IMR-90 (cell line): ENCODE measurements at regions not wholly inside any gene's neighbourhood (a gene's known extent, or its start where the extent isn't known, plus 50 kb on each side); places are given as distances from the start of the nearest gene placed in this dataset.

Experiments
- ATAC-seq: fragments of 200-7000 bp; cut with Tn5 transposase; 2 replicates; pipeline ENCODE4 v1.9.1; 2020; ENCODE audit warnings: low read depth, mild to moderate bottlenecking, moderate library complexity
- BruUV-seq: library from RNA; stranded (reverse); fragments of 400-500 nt; replicated peaks from 2 replicates; lab custom pipeline; 2021; lab: Mats Ljungman, UMichigan
- CTCF ChIA-PET: fragments of 300-600 bp; formaldehyde crosslinking; extraction: SDS; loops from one replicate; lab custom pipeline; 2021; ENCODE audit warnings: antibody characterized with exemption; lab: Yijun Ruan, JAX
- POLR2A ChIA-PET: fragments of 300-600 bp; sonication (Branson Sonifier 250); formaldehyde crosslinking; loops from one replicate; lab custom pipeline; 2022; ENCODE audit warnings: antibody characterized with exemption; ENCODE audit not compliant: unreplicated experiment; lab: Charles Lee
- DNase-seq: peaks from one replicate; pipeline ENCODE4 v3.0.0; 2013
- H2AFZ ChIP-seq: replicated peaks from 2 replicates; pipeline ENCODE3; 2013; ENCODE audit warnings: low read length, mild to moderate bottlenecking; ENCODE audit not compliant: poor library complexity
- H2AK5ac ChIP-seq: 2 replicates; pipeline ENCODE4 v1.6.1; 2013; ENCODE audit warnings: low read depth, low read length, inconsistent platforms
- H2AK9ac ChIP-seq: replicated peaks from 2 replicates; pipeline ENCODE3; 2013; ENCODE audit warnings: mild to moderate bottlenecking, low read depth, low read length, moderate library complexity; ENCODE audit not compliant: poor library complexity
- H2BK120ac ChIP-seq: 2 replicates; pipeline ENCODE4 v1.6.1; 2013; ENCODE audit warnings: low read depth, low read length, inconsistent platforms
- H2BK15ac ChIP-seq: 3 replicates; pipeline ENCODE4 v1.6.1; 2013; ENCODE audit warnings: low read depth, low read length, inconsistent platforms
- H2BK20ac ChIP-seq: 2 replicates; pipeline ENCODE4 v1.6.1; 2013; ENCODE audit warnings: low read depth, mild to moderate bottlenecking, inconsistent platforms, low read length, moderate library complexity
- H2BK5ac ChIP-seq: 2 replicates; pipeline ENCODE4 v1.6.1; 2013; ENCODE audit warnings: mild to moderate bottlenecking, low read depth, low read length, inconsistent platforms; ENCODE audit not compliant: poor library complexity, severe bottlenecking
- H3K14ac ChIP-seq: replicated peaks from 2 replicates; pipeline ENCODE4 v1.6.1; 2013; ENCODE audit warnings: low read depth, low read length, inconsistent platforms
- H3K18ac ChIP-seq: 2 replicates; pipeline ENCODE4 v1.6.1; 2013; ENCODE audit warnings: low read depth, low read length, control low read depth
- H3K23ac ChIP-seq: 2 replicates; pipeline ENCODE4 v1.6.1; 2013; ENCODE audit warnings: low read depth, low read length, inconsistent platforms
- H3K27ac ChIP-seq: 2 replicates; pipeline ENCODE4 v1.5.1; 2013; ENCODE audit warnings: mild to moderate bottlenecking, control low read depth, low read length; ENCODE audit not compliant: insufficient read depth
- H3K27me3 ChIP-seq: 2 replicates; pipeline ENCODE4 v1.6.1; 2013; ENCODE audit warnings: low read length; ENCODE audit not compliant: control insufficient read depth, insufficient read depth
- H3K36me3 ChIP-seq: 2 replicates; pipeline ENCODE4 v1.6.1; 2013; ENCODE audit warnings: low read length, mixed read lengths; ENCODE audit not compliant: control insufficient read depth, insufficient read depth
- H3K4ac ChIP-seq: 2 replicates; pipeline ENCODE4 v1.6.1; 2013; ENCODE audit warnings: low read depth, low read length, inconsistent platforms
- H3K4me1 ChIP-seq: 2 replicates; pipeline ENCODE4 v1.6.1; 2013; ENCODE audit warnings: low read length, mixed read lengths; ENCODE audit not compliant: control insufficient read depth, insufficient read depth
- H3K4me2 ChIP-seq: 2 replicates; pipeline ENCODE4 v1.6.1; 2013; ENCODE audit warnings: low read depth, mild to moderate bottlenecking, control low read depth, low read length, moderate library complexity
- H3K4me3 ChIP-seq: 2 replicates; pipeline ENCODE4 v1.5.1; 2013; ENCODE audit warnings: low read depth, mild to moderate bottlenecking, control low read depth, low read length, moderate library complexity; ENCODE audit not compliant: insufficient read depth
- H3K56ac ChIP-seq: 2 replicates; pipeline ENCODE4 v1.6.1; 2013; ENCODE audit warnings: low read length, inconsistent platforms; ENCODE audit not compliant: insufficient read depth; ENCODE audit errors: extremely low read depth
- H3K79me1 ChIP-seq, 2 experiments: 2 replicates each; pipeline ENCODE4 v1.6.1; 2013; ENCODE audit warnings: low read length in 2 of 2, inconsistent platforms in 1 of 2, low read depth in 1 of 2
- H3K9ac ChIP-seq: 2 replicates; pipeline ENCODE4 v1.6.1; 2013; ENCODE audit warnings: low read depth, low read length, control low read depth
- H3K9me1 ChIP-seq: 2 replicates; pipeline ENCODE4 v1.6.1; 2013; ENCODE audit warnings: low read length, inconsistent platforms; ENCODE audit not compliant: insufficient read depth
- H3K9me3 ChIP-seq: 2 replicates; pipeline ENCODE4 v1.6.1; 2013; ENCODE audit warnings: low read length; ENCODE audit not compliant: control insufficient read depth, insufficient read depth
- H4K20me1 ChIP-seq: 2 replicates; pipeline ENCODE4 v1.6.1; 2013; ENCODE audit warnings: low read length, inconsistent platforms; ENCODE audit not compliant: insufficient read depth
- H4K5ac ChIP-seq: 2 replicates; pipeline ENCODE4 v1.6.1; 2013; ENCODE audit warnings: mild to moderate bottlenecking, low read depth, low read length, control low read depth
- H4K8ac ChIP-seq, 2 experiments: 2 replicates each; pipeline ENCODE4 v1.6.1; 2013; ENCODE audit warnings: low read depth in 2 of 2, low read length in 2 of 2, control low read depth in 1 of 2, inconsistent platforms in 1 of 2
- H4K91ac ChIP-seq: 2 replicates; pipeline ENCODE4 v1.6.1; 2013; ENCODE audit warnings: low read depth, low read length, inconsistent platforms; ENCODE audit not compliant: insufficient read depth
- BHLHE40 ChIP-seq: fragments of 150-350 bp; IDR thresholded peaks from 2 replicates; pipeline ENCODE4 v1.6.1; 2016; ENCODE audit warnings: mild to moderate bottlenecking, low read depth, low read length
- CEBPB ChIP-seq: IDR thresholded peaks from 2 replicates; pipeline ENCODE4 v1.6.1; 2012; ENCODE audit warnings: low read depth, low read length, improper control_type of control experiment
- CHD1 ChIP-seq: IDR thresholded peaks from 2 replicates; pipeline ENCODE4 v1.6.1; 2012; ENCODE audit warnings: low read depth, low read length, improper control_type of control experiment
- FOS ChIP-seq: fragments of 150-350 bp; IDR thresholded peaks from 2 replicates; pipeline ENCODE4 v1.6.1; 2016; ENCODE audit warnings: low read depth, low read length
- MXI1 ChIP-seq: IDR thresholded peaks from 2 replicates; pipeline ENCODE4 v1.6.1; 2012; ENCODE audit warnings: low read depth, mild to moderate bottlenecking, low read length, moderate library complexity, borderline replicate concordance
- SMC3 ChIP-seq: fragments of 150-350 bp; IDR thresholded peaks from 2 replicates; pipeline ENCODE4 v1.6.1; 2016; ENCODE audit warnings: low read depth, mild to moderate bottlenecking, antibody characterized with exemption, low read length, moderate library complexity
- dilution Hi-C: fragments of 300-500 bp; cut with HindIII; formaldehyde crosslinking; loops from one replicate; pipeline ENCODE4 v1.14.3; 2018; ENCODE audit warnings: low sequenced_read_pairs; ENCODE audit not compliant: unreplicated experiment
- in situ Hi-C: fragments of 300-500 bp; cut with MboI; formaldehyde crosslinking; loops from 3 replicates; pipeline ENCODE4 v1.14.3; 2019; ENCODE audit warnings: low sequenced_read_pairs, inconsistent platforms, mixed read lengths
- intact Hi-C: fragments of 100-400 bp; cut with micrococcal nuclease; formaldehyde crosslinking; loops from 2 replicates; pipeline ENCODE4 v1.10.0; 2022

GRCh38 chr1:58837886-58838285 is 54.0 kb upstream of the JUN start:
- H2BK15ac ChIP-seq, result no peak overlapping the region
- H2AK5ac ChIP-seq, result no peak overlapping the region
- H3K14ac ChIP-seq, result no peak overlapping the region
- ATAC-seq (no peak), DNase-seq (no peak)
- no peak overlapping the region for H3K4me3 ChIP-seq
- no peaks in the 10 kb centered on the region for H3K9me1 ChIP-seq
- no peaks in the 10 kb centered on the region for H3K9me3 ChIP-seq
- H3K18ac ChIP-seq, result no peak overlapping the region
- H4K20me1 ChIP-seq, result no peaks in the 10 kb centered on the region
- H3K56ac ChIP-seq, result no peak overlapping the region
- no peak overlapping the region; a peak in 1 of 4 replicates for H4K8ac ChIP-seq
- H3K4me2 ChIP-seq, result no peak overlapping the region
- H3K9ac ChIP-seq, result no peak overlapping the region
- H3K27ac ChIP-seq, result no peak overlapping the region
- H3K27me3 ChIP-seq, result no peaks in the 10 kb centered on the region
- no peak overlapping the region for H4K5ac ChIP-seq
- no TSS peak for BruUV-seq
- dilution Hi-C loops, result no loop called here
- intact Hi-C loops, result no loop called here
- no peaks in the 10 kb centered on the region for H3K79me1 ChIP-seq
- CTCF ChIA-PET, result no interaction called here
- no peak overlapping the region for H2BK5ac ChIP-seq
- POLR2A ChIA-PET, result no interaction called here
- H3K4ac ChIP-seq, result no peak overlapping the region
- no peaks in the 10 kb centered on the region for H3K36me3 ChIP-seq
- H2AFZ ChIP-seq, result peak overlapping the region; percentile 10
- in situ Hi-C loops, result no loop called here
- H4K91ac ChIP-seq, result no peak overlapping the region
- no peak overlapping the region for H2BK20ac ChIP-seq
- 0 out of 2 replicates have a peak overlapping the region, but pooled peaks have one; percentile 34 for H3K23ac ChIP-seq
- H3K4me1 ChIP-seq, result peaks cover 6% of the 10 kb centered on the region
- TF ChIP-seq BHLHE40, result no peak
- TF ChIP-seq CEBPB, result no peak
- TF ChIP-seq CHD1, result no peak
- TF ChIP-seq MXI1, result no peak
- TF ChIP-seq SMC3, result no peak
- no peak for TF ChIP-seq FOS
- no peak overlapping the region for H2BK120ac ChIP-seq
- no peak overlapping the region for H2AK9ac ChIP-seq
